ENCODE measurements at regions not wholly inside any gene's neighbourhood (a gene's known extent, or its start where the extent isn't known, plus 50 kb on each side); places are given as distances from the start of the nearest gene placed in this dataset.

DNA sequence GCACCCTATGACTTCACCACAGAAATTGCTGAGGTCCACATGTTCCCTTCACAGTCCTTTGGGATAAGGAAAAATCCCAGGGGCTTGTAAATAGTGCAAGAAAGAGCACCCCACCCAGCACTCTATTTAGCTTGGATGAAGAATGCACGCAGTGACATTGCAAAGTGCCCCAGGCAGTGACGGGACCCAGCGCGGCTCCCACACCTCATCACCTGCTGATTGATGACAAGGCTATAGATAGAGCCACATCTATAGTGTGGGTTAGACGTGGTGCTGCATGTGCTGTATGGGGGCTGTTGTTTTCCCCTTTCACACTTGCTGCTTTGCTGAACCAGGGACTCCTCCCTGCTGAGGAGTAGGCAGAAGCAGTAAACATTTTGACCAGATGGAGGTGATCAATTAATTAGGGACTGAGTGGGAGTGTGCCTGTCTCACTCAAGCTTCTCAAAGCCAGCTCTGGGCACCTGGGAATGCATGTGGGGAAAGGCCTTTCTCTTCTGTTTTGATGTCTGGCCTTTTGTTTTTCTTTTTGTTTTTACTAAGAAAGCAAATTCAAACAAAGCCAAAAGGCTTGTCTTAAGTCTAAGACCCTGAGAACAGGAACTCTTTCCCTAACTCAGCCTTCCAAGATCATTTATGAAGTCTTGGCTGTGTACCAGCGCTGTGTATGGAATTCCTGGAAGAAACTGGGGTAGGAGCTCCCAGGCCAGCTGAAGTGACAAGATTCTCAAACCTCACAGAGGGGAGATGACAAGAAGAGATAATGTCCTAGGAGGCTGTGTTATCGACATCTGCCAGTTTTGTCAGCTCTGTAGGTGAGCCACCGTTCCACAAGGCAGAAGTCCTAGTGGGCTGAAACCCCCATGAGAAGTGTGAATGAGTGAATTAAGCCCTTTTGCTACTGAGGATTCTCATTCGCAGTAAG, 219.7 kb downstream of the BARX2 start:
- no peak for DNase-seq
- Mint-ChIP-seq H3K4me1 (no peaks in the 10 kb centered on the region), H3K27me3 (peaks cover 2% of the 10 kb centered on the region), H3K4me3 (no peak overlapping the region), H3K36me3 (ENCODE audit: low read depth) (no peaks in the 10 kb centered on the region), H3K27ac (no peak overlapping the region), H3K9me3 (no peaks in the 10 kb centered on the region)
- CTCF ChIA-PET: interaction anchor here (1.0 to 1.3 kb wide), 2 partner anchors 11 to 16 kb away, joined by 4 to 6 read pairs; no protein-coding TSS in a partner anchor
- POLR2A ChIA-PET: no interaction called here

GRCh38 chr11:129596351-129596750, 219.3 kb upstream of the TMEM45B start:
- Mint-ChIP-seq H3K36me3 (ENCODE audit: low read depth) (no peaks in the 10 kb centered on the region), H3K27me3 (peaks cover 8% of the 10 kb centered on the region), H3K9me3 (no peaks in the 10 kb centered on the region), H3K4me1 (no peaks in the 10 kb centered on the region), H3K27ac (no peak overlapping the region), H3K4me3 (no peak overlapping the region)
- ChIA-PET POLR2A (interaction anchor here (0.7 kb wide), 1 partner anchor 20 kb away, joined by 3 read pairs; no protein-coding TSS in a partner anchor), CTCF (interaction anchor here (1.0 to 1.3 kb wide), 3 partner anchors 9 to 15 kb away, joined by 4 to 6 read pairs (median 4); no protein-coding TSS in a partner anchor)
- no peak for DNase-seq

- CTCF ChIA-PET: no interaction called here
- Mint-ChIP-seq H3K9me3 (no peaks in the 10 kb centered on the region), H3K4me1 (no peaks in the 10 kb centered on the region), H3K27ac (no peak overlapping the region), H3K27me3 (peaks cover 8% of the 10 kb centered on the region), H3K4me3 (no peak overlapping the region), H3K36me3 (ENCODE audit: low read depth) (no peaks in the 10 kb centered on the region)
- DNase-seq: no peak
- POLR2A ChIA-PET: no interaction called here
These were observed 217.3 kb upstream of the TMEM45B start for GRCh38 chr11:129598378-129598777.

GRCh38 chr11:129605815-129606214, 209.8 kb upstream of the TMEM45B start:
- ChIA-PET CTCF (interaction anchor here (1.3 to 2.0 kb wide), 2 partner anchors 9 to 10 kb away, joined by 4 to 6 read pairs; no protein-coding TSS in a partner anchor), POLR2A (no interaction called here)
- no peak overlapping the region for H3K27ac Mint-ChIP-seq
- no peak overlapping the region for H3K4me3 Mint-ChIP-seq
- no peak for DNase-seq
- H3K27me3 Mint-ChIP-seq: peaks cover 8% of the 10 kb centered on the region
- no peaks in the 10 kb centered on the region for H3K9me3 Mint-ChIP-seq
- H3K4me1 Mint-ChIP-seq: no peaks in the 10 kb centered on the region
- H3K36me3 Mint-ChIP-seq (ENCODE audit: low read depth): no peaks in the 10 kb centered on the region

- Mint-ChIP-seq H3K27me3 (peaks cover 4% of the 10 kb centered on the region), H3K36me3 (ENCODE audit: low read depth) (no peaks in the 10 kb centered on the region)
These were observed 206.9 kb upstream of the TMEM45B start for GRCh38 chr11:129608711-129609110.

DNA sequence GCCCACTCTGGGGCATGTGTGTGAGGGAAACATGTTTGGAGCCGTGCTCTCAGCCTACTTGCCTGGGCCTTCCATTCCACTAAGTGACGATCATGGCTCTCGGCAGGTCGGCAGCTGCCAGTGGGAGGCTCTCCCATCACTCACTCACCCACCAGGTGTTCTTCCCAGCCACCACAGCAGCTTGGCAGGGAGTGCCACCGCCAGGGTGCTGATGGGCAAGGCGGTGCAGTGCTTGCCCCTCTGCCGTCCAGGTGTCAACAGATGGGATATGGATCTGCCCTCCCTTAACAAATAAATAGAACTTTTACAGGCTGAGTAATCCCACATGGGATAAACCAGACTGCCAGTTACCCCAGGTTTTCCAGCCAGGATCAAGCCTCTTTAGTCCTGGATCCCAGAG, 205.5 kb upstream of the TMEM45B start:
- CTCF ChIA-PET: no interaction called here
- H3K27ac Mint-ChIP-seq: no peak overlapping the region
- H3K4me3 Mint-ChIP-seq: no peak overlapping the region
- no peak for DNase-seq
- H3K4me1 Mint-ChIP-seq: no peaks in the 10 kb centered on the region
- H3K27me3 Mint-ChIP-seq: peaks cover 2% of the 10 kb centered on the region
- no peaks in the 10 kb centered on the region for H3K36me3 Mint-ChIP-seq (ENCODE audit: low read depth)
- no peaks in the 10 kb centered on the region for H3K9me3 Mint-ChIP-seq
- POLR2A ChIA-PET: no interaction called here

More at GRCh38 chr11:129608711-129609110, 206.9 kb upstream of the TMEM45B start:
- H3K27ac Mint-ChIP-seq: no peak overlapping the region
- H3K9me3 Mint-ChIP-seq: no peaks in the 10 kb centered on the region
- no peak overlapping the region for H3K4me3 Mint-ChIP-seq
- no peak for DNase-seq
- ChIA-PET CTCF (interaction anchor here (0.5 kb wide), 1 partner anchor 752 kb away, joined by 4 read pairs; no protein-coding TSS in a partner anchor), POLR2A (no interaction called here)
- no peaks in the 10 kb centered on the region for H3K4me1 Mint-ChIP-seq

DNA sequence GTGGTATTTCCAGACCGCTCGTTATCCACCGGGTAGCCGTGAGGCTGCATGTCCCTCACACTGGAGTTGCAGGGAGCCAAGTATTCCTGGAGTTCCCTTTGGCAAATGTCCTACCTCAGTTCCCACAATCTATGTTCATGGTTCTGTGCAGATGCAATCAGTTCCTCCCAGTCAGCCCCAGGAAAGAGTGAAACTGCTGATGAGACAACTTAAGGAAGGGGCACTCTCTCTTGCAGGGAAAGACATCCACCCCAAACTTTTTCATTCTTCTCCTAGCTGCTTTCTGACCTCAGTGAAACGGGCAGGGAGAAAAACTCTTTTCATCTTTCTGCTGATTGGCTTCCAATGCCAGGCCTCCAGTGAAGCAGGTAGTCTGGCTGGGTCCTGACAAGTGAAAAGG, 205.1 kb upstream of the TMEM45B start:
- no peaks in the 10 kb centered on the region for H3K9me3 Mint-ChIP-seq
- no peaks in the 10 kb centered on the region for H3K4me1 Mint-ChIP-seq
- H3K36me3 Mint-ChIP-seq (ENCODE audit: low read depth): no peaks in the 10 kb centered on the region
- peaks cover 2% of the 10 kb centered on the region for H3K27me3 Mint-ChIP-seq
- ChIA-PET CTCF (interaction anchor here (1.8 kb wide), 1 partner anchor 15 kb away, joined by 4 read pairs; no protein-coding TSS in a partner anchor), POLR2A (no interaction called here)
- DNase-seq: no peak
- H3K27ac Mint-ChIP-seq: no peak overlapping the region
- H3K4me3 Mint-ChIP-seq: no peak overlapping the region

- Mint-ChIP-seq H3K27ac (no peak overlapping the region), H3K36me3 (ENCODE audit: low read depth) (no peaks in the 10 kb centered on the region), H3K4me3 (no peak overlapping the region), H3K4me1 (no peaks in the 10 kb centered on the region), H3K9me3 (no peaks in the 10 kb centered on the region), H3K27me3 (no peaks in the 10 kb centered on the region)
- ChIA-PET POLR2A (no interaction called here), CTCF (interaction anchor here (0.7 to 1.8 kb wide), 2 partner anchors 12 to 16 kb away, joined by 3 to 4 read pairs; no protein-coding TSS in a partner anchor)
- DNase-seq: no peak
These were observed 203.8 kb upstream of the TMEM45B start for GRCh38 chr11:129611661-129612446.

DNA sequence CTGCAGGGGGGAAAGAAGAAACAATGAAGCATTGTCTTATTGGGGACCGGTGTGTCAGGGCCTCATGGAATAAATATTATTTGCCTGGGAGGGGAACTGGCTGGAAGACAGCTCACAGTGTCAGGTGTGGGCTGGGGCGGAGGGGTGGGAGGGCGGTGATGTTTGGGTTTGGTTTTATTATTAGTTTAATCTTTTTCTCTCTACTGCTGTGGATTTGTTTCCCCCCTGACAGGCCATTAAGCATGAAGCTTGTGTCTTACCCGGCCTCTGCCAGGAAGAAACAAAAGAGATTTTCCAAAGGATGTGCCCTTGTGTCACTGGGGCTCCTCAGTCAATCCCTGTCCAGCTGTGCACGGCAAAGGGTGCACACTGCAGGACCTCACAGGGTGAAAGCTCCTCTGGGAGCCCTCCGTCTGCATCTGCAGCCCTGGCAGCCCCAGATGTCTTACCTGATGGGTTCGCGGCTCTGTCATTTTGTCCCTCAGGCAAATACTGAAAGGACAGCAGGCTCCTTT, 203.1 kb upstream of the TMEM45B start:
- DNase-seq: no peak
- no peaks in the 10 kb centered on the region for H3K9me3 Mint-ChIP-seq
- no peak overlapping the region for H3K27ac Mint-ChIP-seq
- CTCF ChIA-PET: interaction anchor here (0.7 to 1.8 kb wide), 2 partner anchors 12 to 16 kb away, joined by 3 to 4 read pairs; no protein-coding TSS in a partner anchor
- no peak overlapping the region for H3K4me3 Mint-ChIP-seq
- POLR2A ChIA-PET: no interaction called here
- no peaks in the 10 kb centered on the region for H3K4me1 Mint-ChIP-seq
- H3K27me3 Mint-ChIP-seq: peaks cover 2% of the 10 kb centered on the region
- no peaks in the 10 kb centered on the region for H3K36me3 Mint-ChIP-seq (ENCODE audit: low read depth)

DNA sequence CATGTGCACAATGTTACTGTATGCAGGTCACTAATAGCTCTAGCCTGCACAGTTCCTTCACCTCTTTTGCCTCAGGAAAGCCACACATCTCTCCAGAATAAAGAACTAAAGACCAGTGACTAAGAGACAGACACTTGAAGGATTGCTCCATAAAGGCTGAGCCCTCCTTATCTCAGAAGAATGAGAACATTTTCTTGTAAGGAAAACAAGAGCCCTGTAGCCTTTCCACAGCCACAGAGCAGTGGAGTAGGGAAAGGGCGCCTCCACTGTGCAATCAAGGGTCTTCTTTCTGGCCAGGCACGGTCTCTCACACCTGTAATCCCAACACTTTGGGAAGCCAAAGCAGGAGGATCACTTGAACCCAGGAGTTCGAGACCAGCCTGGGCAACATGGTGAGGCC, 202.6 kb upstream of the TMEM45B start:
- Mint-ChIP-seq H3K27me3 (peaks cover 3% of the 10 kb centered on the region), H3K4me1 (no peaks in the 10 kb centered on the region), H3K27ac (no peak overlapping the region), H3K9me3 (no peaks in the 10 kb centered on the region), H3K4me3 (no peak overlapping the region), H3K36me3 (ENCODE audit: low read depth) (no peaks in the 10 kb centered on the region)
- no peak for DNase-seq
- ChIA-PET CTCF (no interaction called here), POLR2A (no interaction called here)

- Mint-ChIP-seq H3K27me3 (peaks cover 3% of the 10 kb centered on the region), H3K4me3 (no peak overlapping the region), H3K9me3 (no peaks in the 10 kb centered on the region), H3K4me1 (no peaks in the 10 kb centered on the region), H3K36me3 (ENCODE audit: low read depth) (no peaks in the 10 kb centered on the region), H3K27ac (no peak overlapping the region)
- DNase-seq: no peak
- CTCF ChIA-PET: no interaction called here
- POLR2A ChIA-PET: no interaction called here
These were observed 201.2 kb upstream of the TMEM45B start for GRCh38 chr11:129614256-129614944.

GRCh38 chr11:129618046-129618569, 197.5 kb upstream of the TMEM45B start:
- H3K4me1 Mint-ChIP-seq: no peaks in the 10 kb centered on the region
- peaks cover 10% of the 10 kb centered on the region for H3K27me3 Mint-ChIP-seq
- H3K9me3 Mint-ChIP-seq: no peaks in the 10 kb centered on the region
- H3K27ac Mint-ChIP-seq: no peak overlapping the region
- ChIA-PET CTCF (no interaction called here), POLR2A (no interaction called here)
- no peaks in the 10 kb centered on the region for H3K36me3 Mint-ChIP-seq (ENCODE audit: low read depth)
- no peak overlapping the region for H3K4me3 Mint-ChIP-seq
- DNase-seq: no peak

Measured in activated CD4-positive, alpha-beta T cell treated with anti-CD3 and anti-CD28 coated beads, Interleukin-2, amount 10 ng/mL, durations not matched to agents 7 days and 5 days (primary cell).